GM12892 (cell line): ENCODE measurements at regions not wholly inside any gene's neighbourhood (a gene's known extent, or its start where the extent isn't known, plus 50 kb on each side); places are given as distances from the start of the nearest gene placed in this dataset.

Source experiments
- POLR2A ChIP-seq: IDR thresholded peaks from 2 replicates; pipeline ENCODE4 v1.6.1; 2011; ENCODE audit warnings: low read depth, low read length, control low read depth
- POLR2AphosphoS5 ChIP-seq: IDR thresholded peaks from 2 replicates; pipeline ENCODE4 v1.6.1; 2011; ENCODE audit warnings: low read depth, low read length, control low read depth
- TAF1 ChIP-seq: IDR thresholded peaks from 2 replicates; pipeline ENCODE4 v1.6.1; 2011; ENCODE audit warnings: low read depth, mild to moderate bottlenecking, control low read depth, low read length, borderline replicate concordance

DNA sequence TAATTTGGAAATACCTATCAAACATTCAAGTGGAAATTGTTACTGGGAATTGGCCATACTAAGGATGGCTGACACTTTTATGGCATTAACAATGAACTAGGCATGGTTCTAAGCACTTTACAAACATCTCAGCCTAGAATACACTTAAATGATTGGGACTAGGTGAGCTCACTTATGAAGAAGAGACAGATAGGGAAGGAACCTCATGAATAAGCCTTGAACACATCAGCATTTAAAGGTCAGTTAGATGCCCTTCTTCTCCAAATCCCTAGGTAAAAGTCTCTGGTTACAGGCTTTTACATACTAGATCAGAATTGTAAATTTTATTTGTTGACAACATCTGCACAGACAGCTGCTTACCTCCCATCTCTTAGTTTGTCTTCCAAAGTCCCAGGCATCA, 488.6 kb downstream of the RMST start:
- TF ChIP-seq POLR2A (no peak), TAF1 (no peak), POLR2AphosphoS5 (no peak)
